ENCODE measurements at regions not wholly inside any gene's neighbourhood (a gene's known extent, or its start where the extent isn't known, plus 50 kb on each side); places are given as distances from the start of the nearest gene placed in this dataset.

DNA sequence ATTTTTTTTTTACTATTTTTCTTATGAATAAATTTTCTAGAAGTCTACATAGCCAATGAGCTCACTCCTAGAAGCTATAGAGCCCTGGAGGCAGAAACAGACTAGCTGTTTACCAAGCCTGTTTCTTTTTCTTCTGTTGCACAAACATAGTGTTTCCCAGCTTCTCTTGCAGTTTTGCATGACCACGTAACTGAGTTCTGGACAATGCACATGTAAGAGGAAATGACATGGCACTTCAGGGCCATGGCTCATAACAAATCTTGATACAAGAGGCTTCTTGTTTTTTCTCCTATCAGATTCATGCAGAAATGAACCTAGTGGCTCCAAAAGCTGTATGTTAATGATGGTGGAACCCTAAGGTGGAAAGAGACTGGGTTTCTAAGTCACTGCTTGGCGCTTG, 127.4 kb downstream of the ZNF330 start:
- TF ChIP-seq POLR2A (IDR thresholded peaks at IDR 0.05) = no peak
- TF ChIP-seq, protein P1, sequence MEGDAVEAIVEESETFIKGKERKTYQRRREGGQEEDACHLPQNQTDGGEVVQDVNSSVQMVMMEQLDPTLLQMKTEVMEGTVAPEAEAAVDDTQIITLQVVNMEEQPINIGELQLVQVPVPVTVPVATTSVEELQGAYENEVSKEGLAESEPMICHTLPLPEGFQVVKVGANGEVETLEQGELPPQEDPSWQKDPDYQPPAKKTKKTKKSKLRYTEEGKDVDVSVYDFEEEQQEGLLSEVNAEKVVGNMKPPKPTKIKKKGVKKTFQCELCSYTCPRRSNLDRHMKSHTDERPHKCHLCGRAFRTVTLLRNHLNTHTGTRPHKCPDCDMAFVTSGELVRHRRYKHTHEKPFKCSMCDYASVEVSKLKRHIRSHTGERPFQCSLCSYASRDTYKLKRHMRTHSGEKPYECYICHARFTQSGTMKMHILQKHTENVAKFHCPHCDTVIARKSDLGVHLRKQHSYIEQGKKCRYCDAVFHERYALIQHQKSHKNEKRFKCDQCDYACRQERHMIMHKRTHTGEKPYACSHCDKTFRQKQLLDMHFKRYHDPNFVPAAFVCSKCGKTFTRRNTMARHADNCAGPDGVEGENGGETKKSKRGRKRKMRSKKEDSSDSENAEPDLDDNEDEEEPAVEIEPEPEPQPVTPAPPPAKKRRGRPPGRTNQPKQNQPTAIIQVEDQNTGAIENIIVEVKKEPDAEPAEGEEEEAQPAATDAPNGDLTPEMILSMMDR (IDR thresholded peaks at IDR 0.05) = no peak
- no peak for DNase-seq (ENCODE audit: low spot score in 2 of 2)
- no peak overlapping the region for H3K4me3 ChIP-seq (ENCODE audit: low read depth, poor library complexity, severe bottlenecking)
- intact Hi-C loops (cut with DNase I; ENCODE audit: low total_unique reads) = no loop called here
- 71 to 73% methylated on average over 2 of the region's 2 CpGs for WGBS, 2 donors

DNA sequence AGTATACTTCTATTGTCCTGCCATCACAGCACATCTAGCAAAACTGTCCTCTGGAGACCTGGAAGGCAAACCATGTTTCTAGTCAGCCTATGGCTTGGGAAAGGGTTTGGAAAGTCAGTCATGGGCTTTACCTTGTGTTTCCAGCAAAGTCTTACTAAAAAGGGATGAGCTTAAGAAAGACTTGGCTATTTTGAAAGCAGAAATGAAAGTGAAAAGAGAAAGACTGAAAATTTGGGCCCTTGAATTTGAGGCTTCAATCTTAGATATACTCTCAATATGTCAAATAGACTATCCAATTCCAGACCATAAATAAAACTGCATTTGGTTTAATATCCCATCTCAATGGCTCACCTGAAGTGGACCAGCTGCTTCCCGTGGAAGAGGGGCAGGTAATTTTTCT, 127.9 kb downstream of the ZNF330 start:
- H3K4me3 ChIP-seq (ENCODE audit: low read depth, poor library complexity, severe bottlenecking) = no peak overlapping the region
- no peak for DNase-seq (ENCODE audit: low spot score in 2 of 2)
- intact Hi-C loops (cut with DNase I; ENCODE audit: low total_unique reads) = no loop called here
- 41 to 91% methylated on average over 1 of the region's 1 CpG for WGBS, 2 donors
- TF ChIP-seq POLR2A (IDR thresholded peaks at IDR 0.05) = no peak
- TF ChIP-seq, protein P1 (IDR thresholded peaks at IDR 0.05) = no peak

DNA sequence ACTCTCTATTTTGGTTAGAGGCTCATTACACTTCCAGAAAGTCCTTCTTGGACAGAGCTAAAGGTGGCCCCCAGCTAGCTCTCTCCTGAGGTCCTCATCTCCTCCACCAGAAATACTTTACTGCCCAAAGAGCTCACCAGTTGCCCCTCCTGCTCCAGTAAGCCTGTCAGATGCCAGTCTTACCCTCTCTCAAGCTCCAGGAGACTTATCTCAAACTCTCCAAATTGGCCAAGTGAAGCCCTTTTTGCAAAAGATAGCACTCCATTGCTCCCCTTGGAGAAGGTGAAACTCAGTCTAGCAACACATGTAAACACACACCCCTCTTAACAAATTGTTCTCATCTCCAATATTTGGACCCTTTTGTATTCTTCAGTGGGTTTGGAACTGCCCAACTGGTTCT, 128.5 kb downstream of the ZNF330 start:
- intact Hi-C loops (cut with DNase I; ENCODE audit: low total_unique reads) = no loop called here
- no peak for DNase-seq (ENCODE audit: low spot score in 2 of 2)
- no peak overlapping the region for H3K4me3 ChIP-seq (ENCODE audit: low read depth, poor library complexity, severe bottlenecking)
- TF ChIP-seq, protein P1 (IDR thresholded peaks at IDR 0.05) = no peak
- no peak for TF ChIP-seq POLR2A (IDR thresholded peaks at IDR 0.05)

DNA sequence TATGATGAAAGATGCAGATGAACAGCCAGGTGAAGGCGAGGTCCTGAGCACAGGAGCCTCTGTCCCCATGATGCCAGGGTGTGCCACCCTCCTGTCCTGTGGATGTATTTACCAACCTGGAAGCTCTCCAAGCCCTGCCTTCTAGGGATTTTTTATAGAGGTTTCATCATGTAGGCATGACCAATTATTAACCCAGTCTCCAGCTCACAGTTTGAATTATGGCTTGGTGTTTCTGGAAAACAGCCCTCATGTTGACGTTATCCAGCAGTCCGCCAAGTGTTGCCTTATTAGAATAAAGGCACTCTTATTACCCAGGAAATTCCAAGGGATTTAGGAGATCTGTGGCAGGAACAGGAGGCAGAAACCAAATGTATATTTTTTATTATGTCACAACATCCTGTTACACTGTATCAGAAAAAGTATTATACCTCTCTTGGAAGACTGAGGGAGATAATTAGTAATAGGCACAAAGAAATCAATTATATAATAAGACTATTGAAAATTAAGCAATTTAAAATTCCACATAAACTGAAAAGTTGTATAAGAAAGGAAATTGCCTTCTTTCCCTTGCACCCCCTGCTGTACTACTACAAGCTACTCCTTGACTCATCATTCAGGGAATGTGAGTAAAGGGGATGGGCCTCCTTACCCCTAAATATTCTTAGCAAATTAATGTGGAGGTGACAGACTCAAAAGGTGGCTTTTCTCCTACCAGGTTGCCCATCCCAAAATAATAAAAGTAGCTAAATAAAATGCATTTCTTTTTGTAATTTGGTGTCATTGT, 129.6 kb downstream of the ZNF330 start:
- intact Hi-C loops (cut with DNase I; ENCODE audit: low total_unique reads) = no loop called here
- no peak for DNase-seq (ENCODE audit: low spot score in 2 of 2)
- TF ChIP-seq POLR2A (IDR thresholded peaks at IDR 0.05) = no peak
- no peak overlapping the region for H3K4me3 ChIP-seq (ENCODE audit: low read depth, poor library complexity, severe bottlenecking)
- WGBS, 2 donors = 42 to 43% methylated on average over 3 of the region's 3 CpGs

DNA sequence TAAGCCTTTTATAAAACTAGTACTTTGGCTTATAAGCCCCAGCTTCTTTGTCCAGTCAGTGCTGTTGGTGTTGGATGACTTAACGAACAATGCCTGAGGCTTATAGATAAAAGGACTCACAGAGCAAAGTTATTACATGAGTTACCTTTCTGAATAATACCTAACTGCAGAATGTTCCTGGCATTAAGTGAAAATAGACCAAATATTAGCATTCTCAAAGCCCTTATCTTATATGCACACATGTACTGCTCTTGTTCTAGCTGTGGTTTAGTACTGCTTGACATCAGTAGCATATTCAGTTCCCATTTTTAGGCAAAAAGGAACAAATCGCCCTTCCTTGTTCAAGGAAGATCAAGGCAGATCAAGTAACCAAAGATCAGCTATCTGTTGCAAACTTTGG, 131.6 kb downstream of the ZNF330 start:
- WGBS, 2 donors = 63 to 76% methylated on average over 2 of the region's 2 CpGs
- intact Hi-C loops (cut with DNase I; ENCODE audit: low total_unique reads) = no loop called here
- no peak overlapping the region for H3K4me3 ChIP-seq (ENCODE audit: low read depth, poor library complexity, severe bottlenecking)
- no peak for DNase-seq (ENCODE audit: low spot score in 2 of 2)
- TF ChIP-seq POLR2A (IDR thresholded peaks at IDR 0.05) = no peak
- TF ChIP-seq, protein P1 (IDR thresholded peaks at IDR 0.05) = no peak

DNA sequence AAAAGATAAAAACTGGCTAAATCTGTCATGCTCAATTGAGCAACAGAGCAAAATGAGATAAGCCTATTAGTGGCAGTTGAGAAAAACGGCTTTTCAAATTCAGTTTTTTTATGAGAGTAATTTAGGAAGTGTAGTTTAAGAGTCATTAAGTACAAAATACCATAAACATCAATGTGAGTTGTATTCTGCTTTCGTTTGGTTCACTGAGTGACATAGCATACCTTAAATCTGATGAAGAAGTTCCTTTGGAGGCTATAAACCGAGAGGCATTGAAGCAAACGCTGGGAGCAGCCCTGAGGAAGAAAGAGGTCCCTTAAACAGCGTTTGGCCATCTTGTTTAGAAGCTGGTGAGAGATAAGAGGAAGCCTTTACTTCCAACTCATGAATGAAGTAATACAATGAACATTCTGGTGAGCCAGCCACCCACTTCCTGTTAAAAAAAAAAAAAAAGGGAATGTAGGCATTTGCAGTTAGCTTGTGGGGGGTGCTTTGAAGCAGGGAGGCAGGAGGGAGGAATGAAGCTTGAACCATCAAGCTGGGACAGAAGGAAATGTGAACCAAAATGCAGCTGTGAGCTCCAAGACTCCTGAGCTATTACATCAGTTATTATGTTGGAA, 132.3 kb downstream of the ZNF330 start:
- WGBS, 2 donors = 53 to 66% methylated on average over 5 of the region's 5 CpGs
- DNase-seq (ENCODE audit: low spot score in 2 of 2) = no peak
- no peak for TF ChIP-seq POLR2A (IDR thresholded peaks at IDR 0.05)
- TF ChIP-seq, protein P1 (IDR thresholded peaks at IDR 0.05) = no peak
- intact Hi-C loops (cut with DNase I; ENCODE audit: low total_unique reads) = no loop called here
- no peak overlapping the region for H3K4me3 ChIP-seq (ENCODE audit: low read depth, poor library complexity, severe bottlenecking)
